ENCODE measurements at regions not wholly inside any gene's neighbourhood (a gene's known extent, or its start where the extent isn't known, plus 50 kb on each side); places are given as distances from the start of the nearest gene placed in this dataset.

GRCh38 chr3:146839727-146840375, 234.7 kb upstream of the PLSCR5 start:
- no peak for DNase-seq (ENCODE audit: low read depth, low spot score)

- no peak for DNase-seq (ENCODE audit: low read depth, low spot score)
Observed at GRCh38 chr3:146838221-146838620, 233.1 kb upstream of the PLSCR5 start.

DNA sequence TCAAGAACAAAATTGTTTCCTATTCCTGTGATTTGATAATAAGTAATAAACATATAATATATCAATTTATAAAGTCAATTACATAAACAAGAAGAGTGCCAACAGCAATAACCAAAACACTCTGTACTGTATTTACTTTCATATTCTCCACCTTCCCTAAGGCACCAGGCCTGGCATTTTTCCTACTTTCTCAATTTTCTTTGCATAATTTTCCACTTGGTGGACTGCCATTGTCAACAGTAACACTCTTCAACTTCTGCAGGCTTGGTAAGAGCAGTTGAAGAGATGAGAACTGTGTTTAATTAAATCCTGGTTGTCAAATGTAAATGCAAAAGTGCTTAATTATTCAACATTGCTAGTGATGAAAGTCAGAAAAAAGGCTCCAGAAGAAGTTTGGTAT, 229.8 kb upstream of the PLSCR5 start:
- DNase-seq (ENCODE audit: low read depth, low spot score) = no peak

GRCh38 chr3:146832857-146833458, 227.8 kb upstream of the PLSCR5 start:
- DNase-seq (ENCODE audit: low read depth, low spot score) = no peak

GRCh38 chr3:146831659-146832058, 226.5 kb upstream of the PLSCR5 start:
- no peak for DNase-seq (ENCODE audit: low read depth, low spot score)

DNA sequence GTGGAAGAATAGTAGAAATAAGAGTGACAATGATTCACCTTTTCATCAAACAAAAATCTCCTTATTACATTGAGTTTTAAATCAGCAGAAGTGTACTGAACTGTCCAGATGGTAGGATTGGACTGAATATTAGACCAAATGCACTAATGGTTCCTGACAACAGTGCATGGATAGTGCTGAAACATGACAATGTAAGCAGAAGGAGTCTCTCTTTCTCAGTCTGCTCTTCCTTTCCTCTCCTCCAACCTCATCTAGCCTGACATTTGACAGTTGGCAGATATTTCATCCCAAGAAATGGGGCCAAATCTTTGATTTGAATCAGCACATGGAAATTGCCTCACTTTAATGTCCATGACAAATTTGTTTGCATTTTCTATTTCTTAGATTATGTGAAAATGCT, 225.1 kb upstream of the PLSCR5 start:
- no peak for DNase-seq (ENCODE audit: low read depth, low spot score)

DNA sequence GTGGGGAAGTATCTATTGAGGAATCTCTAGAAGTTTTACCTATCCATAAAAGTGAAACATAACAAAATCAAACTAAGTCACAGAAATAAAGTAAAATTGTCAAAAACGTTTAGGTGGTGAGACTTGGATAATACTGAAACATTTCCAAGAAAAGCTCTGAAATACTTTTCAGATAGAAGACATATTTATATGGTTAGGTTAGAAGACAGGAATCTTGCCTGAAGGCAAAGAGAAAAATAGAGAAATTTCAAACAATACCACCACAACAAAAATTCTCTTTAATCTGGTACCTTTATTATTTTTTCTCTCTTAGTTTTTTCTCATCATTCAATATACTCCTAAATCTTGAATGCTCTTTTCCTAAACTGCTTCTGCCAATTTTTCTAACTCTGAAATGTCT, 222.7 kb upstream of the PLSCR5 start:
- DNase-seq (ENCODE audit: low read depth, low spot score) = no peak

- no peak for DNase-seq (ENCODE audit: low read depth, low spot score)
Observed at GRCh38 chr3:146823622-146824021, 218.5 kb upstream of the PLSCR5 start.

DNA sequence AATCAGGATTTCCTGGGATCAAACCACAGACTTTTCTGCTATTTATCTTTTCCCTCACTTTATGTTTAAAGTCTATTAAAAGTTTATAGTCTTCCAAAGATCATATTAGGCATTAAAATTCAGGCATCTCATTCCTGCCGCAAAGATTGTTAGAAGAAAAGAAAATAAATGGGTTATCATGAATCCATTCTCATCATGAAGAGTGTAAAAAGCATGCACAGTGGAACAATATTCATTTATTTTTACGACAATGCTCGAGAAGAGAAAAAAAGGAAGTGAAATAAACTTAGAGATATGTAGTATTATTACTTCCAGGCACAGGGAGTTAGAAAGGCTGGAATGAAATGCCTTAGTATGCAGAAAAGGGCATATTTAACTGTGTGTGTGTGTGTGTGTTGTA, 213.7 kb upstream of the PLSCR5 start:
- no peak for DNase-seq (ENCODE audit: low read depth, low spot score)

DNA sequence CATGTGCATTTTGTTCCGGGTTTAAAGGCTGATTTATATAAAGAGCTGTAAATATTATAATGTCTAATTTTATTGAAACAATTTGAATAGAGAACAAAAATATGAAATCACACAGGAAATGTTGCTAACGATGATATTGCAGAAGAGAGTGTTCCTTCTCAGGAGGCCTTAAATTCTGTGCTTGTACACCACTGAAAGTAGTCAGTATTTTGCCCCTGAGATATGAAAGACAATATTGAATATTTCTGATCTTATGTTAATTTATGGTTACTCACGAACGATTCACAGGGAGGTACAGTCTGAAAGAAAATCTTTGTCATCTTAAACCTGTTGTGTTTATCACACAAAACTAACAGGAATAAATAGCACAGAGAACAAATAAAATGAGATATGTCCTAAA, 213.2 kb upstream of the PLSCR5 start:
- DNase-seq (ENCODE audit: low read depth, low spot score) = no peak

GRCh38 chr3:146817704-146818103, 212.6 kb upstream of the PLSCR5 start:
- DNase-seq (ENCODE audit: low read depth, low spot score) = no peak

DNA sequence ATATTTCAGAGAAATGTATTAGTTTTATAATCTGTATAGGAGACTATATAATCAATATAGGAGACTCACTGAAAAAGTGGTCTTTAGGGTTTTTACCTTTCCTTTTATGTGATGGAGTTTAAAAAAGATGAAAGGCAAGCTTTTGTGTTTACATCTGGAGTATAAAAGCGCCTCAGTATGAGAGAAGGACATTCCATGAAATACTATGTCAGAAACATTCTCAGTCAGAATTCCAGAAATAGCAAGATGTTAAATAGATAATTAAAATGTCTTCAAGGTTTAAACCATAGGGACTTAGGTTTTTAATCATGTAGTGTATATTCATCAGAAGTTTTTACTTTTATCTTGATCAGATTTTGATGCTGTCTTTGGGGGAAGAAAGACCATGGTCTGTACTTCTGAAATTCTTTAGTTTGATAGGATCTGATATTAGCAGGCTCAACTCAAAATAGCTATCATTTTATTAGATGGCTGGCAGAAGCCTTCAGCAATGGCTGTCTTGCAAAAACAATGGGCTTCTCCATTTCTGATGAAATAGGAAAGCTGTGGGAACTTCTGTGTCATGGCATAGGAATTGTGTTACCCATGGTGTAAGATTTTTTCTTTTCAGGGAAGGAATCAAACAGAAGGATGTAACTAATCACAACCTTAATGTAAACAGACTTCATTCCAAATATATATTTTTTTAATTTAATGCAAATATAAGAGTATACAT, 209.6 kb upstream of the PLSCR5 start:
- DNase-seq (ENCODE audit: low read depth, low spot score) = no peak

- no peak for DNase-seq (ENCODE audit: low read depth, low spot score)
Observed at GRCh38 chr3:146813496-146813895, 208.3 kb upstream of the PLSCR5 start.

DNA sequence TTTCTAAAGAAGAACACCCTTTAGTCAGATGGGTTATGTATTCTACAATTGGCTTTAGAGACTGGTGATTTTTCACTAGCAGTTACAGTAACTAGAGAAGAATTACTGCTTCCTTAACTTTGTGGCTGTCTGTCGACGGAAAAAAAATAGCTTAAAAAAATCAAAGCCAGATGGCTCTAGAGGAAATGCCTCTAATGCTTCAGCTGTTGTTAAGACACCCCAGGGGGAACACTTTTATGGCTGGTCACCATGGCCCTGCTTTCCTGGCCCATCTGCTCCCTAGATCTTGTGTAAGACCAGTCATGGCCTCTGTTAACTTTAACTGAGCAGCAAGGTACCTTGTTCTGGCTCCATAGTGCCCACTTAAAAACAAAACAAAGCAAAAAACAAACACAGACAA, 198.6 kb upstream of the PLSCR5 start:
- peak; percentile 5 for DNase-seq (ENCODE audit: low read depth, low spot score)

DNA sequence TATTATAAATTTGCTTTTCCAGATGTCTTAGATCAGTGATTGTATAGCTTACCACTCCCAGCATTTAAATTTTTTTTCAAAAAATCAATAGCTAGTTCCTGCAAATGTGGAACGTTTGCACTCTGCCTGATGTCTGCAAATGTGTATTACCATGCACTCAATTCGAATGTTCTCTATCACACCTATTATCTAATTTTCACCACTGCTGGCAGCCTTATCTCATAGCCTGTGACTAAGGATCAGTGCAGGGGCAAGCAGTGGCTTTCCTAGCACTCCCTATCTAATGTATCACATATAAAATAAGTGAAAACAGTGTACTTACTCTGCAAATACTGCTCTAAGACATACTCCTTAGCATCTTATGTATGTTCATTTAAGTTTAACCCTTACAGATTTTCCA, 196.3 kb upstream of the PLSCR5 start:
- DNase-seq (ENCODE audit: low read depth, low spot score) = no peak

- DNase-seq (ENCODE audit: low read depth, low spot score) = no peak
Observed at GRCh38 chr3:146800484-146800883, 195.3 kb upstream of the PLSCR5 start.

- no peak for DNase-seq (ENCODE audit: low read depth, low spot score)
Observed at GRCh38 chr3:146796078-146796477, 190.9 kb upstream of the PLSCR5 start.

GRCh38 chr3:146783446-146783845, 178.3 kb upstream of the PLSCR5 start:
- no peak for DNase-seq (ENCODE audit: low read depth, low spot score)

- no peak for DNase-seq (ENCODE audit: low read depth, low spot score)
Observed at GRCh38 chr3:146781606-146782005, 176.5 kb upstream of the PLSCR5 start.

DNA sequence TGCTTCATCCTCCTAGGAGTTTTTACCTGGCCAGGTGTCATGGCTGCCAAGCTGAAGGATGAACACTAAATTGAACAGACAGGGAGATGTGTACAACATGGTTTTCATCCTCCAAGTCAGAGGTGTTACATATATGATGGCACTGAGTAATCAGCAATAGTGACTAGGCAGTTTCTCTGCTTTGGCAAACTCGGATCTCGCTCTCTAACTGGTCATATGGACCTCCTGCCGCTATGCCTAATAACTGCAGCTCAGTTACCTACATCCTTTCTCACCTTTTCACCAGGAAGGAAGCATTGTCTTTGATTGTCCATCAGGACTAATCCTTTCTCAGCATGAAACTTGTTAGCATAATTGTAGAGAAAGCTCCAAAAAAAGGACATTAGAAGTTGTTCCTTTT, 175.9 kb upstream of the PLSCR5 start:
- DNase-seq (ENCODE audit: low read depth, low spot score) = peak; percentile 35

GRCh38 chr3:146780251-146780650, 175.1 kb upstream of the PLSCR5 start:
- DNase-seq (ENCODE audit: low read depth, low spot score) = no peak

GRCh38 chr3:146777941-146778340, 172.8 kb upstream of the PLSCR5 start:
- DNase-seq (ENCODE audit: low read depth, low spot score) = no peak

- DNase-seq (ENCODE audit: low read depth, low spot score) = no peak
Observed at GRCh38 chr3:146772211-146772743, 167.1 kb upstream of the PLSCR5 start.

Measured in iPS DF 19.7 (cell line).